ENCODE measurements at regions not wholly inside any gene's neighbourhood (a gene's known extent, or its start where the extent isn't known, plus 50 kb on each side); places are given as distances from the start of the nearest gene placed in this dataset.

- ChIA-PET POLR2A (no interaction called here), CTCF (no interaction called here)
- Mint-ChIP-seq H3K27ac (no peak overlapping the region), H3K36me3 (ENCODE audit: low read depth) (no peaks in the 10 kb centered on the region), H3K27me3 (no peaks in the 10 kb centered on the region), H3K4me3 (no peak overlapping the region), H3K4me1 (no peaks in the 10 kb centered on the region), H3K9me3 (no peaks in the 10 kb centered on the region)
- no peak for DNase-seq
Measured at GRCh38 chr1:5253036-5253435, 598.6 kb downstream of the AJAP1 start.

GRCh38 chr1:5250336-5250735, 595.9 kb downstream of the AJAP1 start:
- no peak for DNase-seq
- Mint-ChIP-seq H3K27ac (no peak overlapping the region), H3K27me3 (no peaks in the 10 kb centered on the region), H3K36me3 (ENCODE audit: low read depth) (no peaks in the 10 kb centered on the region), H3K9me3 (no peaks in the 10 kb centered on the region), H3K4me1 (no peaks in the 10 kb centered on the region), H3K4me3 (no peak overlapping the region)
- ChIA-PET CTCF (no interaction called here), POLR2A (no interaction called here)

- Mint-ChIP-seq H3K27ac (no peak overlapping the region), H3K4me1 (no peaks in the 10 kb centered on the region), H3K27me3 (no peaks in the 10 kb centered on the region), H3K4me3 (no peak overlapping the region), H3K9me3 (no peaks in the 10 kb centered on the region), H3K36me3 (ENCODE audit: low read depth) (no peaks in the 10 kb centered on the region)
- DNase-seq: no peak
- ChIA-PET POLR2A (no interaction called here), CTCF (no interaction called here)
Measured at GRCh38 chr1:5245348-5245747, 590.9 kb downstream of the AJAP1 start.

- Mint-ChIP-seq H3K4me1 (no peaks in the 10 kb centered on the region), H3K36me3 (ENCODE audit: low read depth) (no peaks in the 10 kb centered on the region), H3K4me3 (no peak overlapping the region), H3K9me3 (no peaks in the 10 kb centered on the region), H3K27ac (no peak overlapping the region), H3K27me3 (no peaks in the 10 kb centered on the region)
- POLR2A ChIA-PET: no interaction called here
- no peak for DNase-seq
- CTCF ChIA-PET: no interaction called here
Measured at GRCh38 chr1:5244631-5245285, 590.3 kb downstream of the AJAP1 start.

GRCh38 chr1:5242850-5243249, 588.4 kb downstream of the AJAP1 start:
- Mint-ChIP-seq H3K9me3 (no peaks in the 10 kb centered on the region), H3K27ac (no peak overlapping the region), H3K36me3 (ENCODE audit: low read depth) (no peaks in the 10 kb centered on the region), H3K4me3 (no peak overlapping the region), H3K4me1 (no peaks in the 10 kb centered on the region), H3K27me3 (no peaks in the 10 kb centered on the region)
- CTCF ChIA-PET: no interaction called here
- POLR2A ChIA-PET: no interaction called here
- DNase-seq: no peak

- H3K4me3 Mint-ChIP-seq: no peak overlapping the region
- H3K4me1 Mint-ChIP-seq: no peaks in the 10 kb centered on the region
- H3K27ac Mint-ChIP-seq: no peak overlapping the region
- H3K27me3 Mint-ChIP-seq: no peaks in the 10 kb centered on the region
- no peak for DNase-seq
- H3K36me3 Mint-ChIP-seq (ENCODE audit: low read depth): no peaks in the 10 kb centered on the region
- ChIA-PET CTCF (no interaction called here), POLR2A (no interaction called here)
- peaks cover 2% of the 10 kb centered on the region for H3K9me3 Mint-ChIP-seq
Measured at GRCh38 chr1:5239911-5240310, 585.5 kb downstream of the AJAP1 start.

GRCh38 chr1:5238351-5239130, 584.1 kb downstream of the AJAP1 start:
- CTCF ChIA-PET: no interaction called here
- no peak overlapping the region for H3K4me3 Mint-ChIP-seq

GRCh38 chr1:5235355-5235899, 581.0 kb downstream of the AJAP1 start:
- H3K4me3 Mint-ChIP-seq: no peak overlapping the region

More at GRCh38 chr1:5238351-5239130, 584.1 kb downstream of the AJAP1 start:
- Mint-ChIP-seq H3K27me3 (no peaks in the 10 kb centered on the region), H3K27ac (no peak overlapping the region), H3K9me3 (peaks cover 8% of the 10 kb centered on the region), H3K4me1 (no peaks in the 10 kb centered on the region), H3K36me3 (ENCODE audit: low read depth) (no peaks in the 10 kb centered on the region)
- no peak for DNase-seq
- POLR2A ChIA-PET: no interaction called here

GRCh38 chr1:5232537-5232936, 578.1 kb downstream of the AJAP1 start:
- Mint-ChIP-seq H3K4me3 (no peak overlapping the region), H3K27me3 (peaks cover 7% of the 10 kb centered on the region), H3K27ac (no peak overlapping the region), H3K36me3 (ENCODE audit: low read depth) (no peaks in the 10 kb centered on the region), H3K9me3 (peaks cover 18% of the 10 kb centered on the region), H3K4me1 (no peaks in the 10 kb centered on the region)
- DNase-seq: no peak
- ChIA-PET POLR2A (no interaction called here), CTCF (no interaction called here)

More at GRCh38 chr1:5235355-5235899, 581.0 kb downstream of the AJAP1 start:
- no peak for DNase-seq
- POLR2A ChIA-PET: no interaction called here
- Mint-ChIP-seq H3K4me1 (no peaks in the 10 kb centered on the region), H3K27me3 (peaks cover 3% of the 10 kb centered on the region), H3K9me3 (peaks cover 18% of the 10 kb centered on the region), H3K27ac (no peak overlapping the region), H3K36me3 (ENCODE audit: low read depth) (no peaks in the 10 kb centered on the region)
- CTCF ChIA-PET: no interaction called here

GRCh38 chr1:5231541-5232315, 577.3 kb downstream of the AJAP1 start:
- POLR2A ChIA-PET: no interaction called here
- Mint-ChIP-seq H3K9me3 (peaks cover 18% of the 10 kb centered on the region), H3K4me1 (no peaks in the 10 kb centered on the region), H3K27ac (no peak overlapping the region), H3K27me3 (peaks cover 7% of the 10 kb centered on the region), H3K36me3 (ENCODE audit: low read depth) (no peaks in the 10 kb centered on the region), H3K4me3 (no peak overlapping the region)
- no peak for DNase-seq
- CTCF ChIA-PET: no interaction called here

- CTCF ChIA-PET: no interaction called here
- peaks cover under 1% of the 10 kb centered on the region for H3K9me3 Mint-ChIP-seq
Measured at GRCh38 chr1:5227114-5227513, 572.7 kb downstream of the AJAP1 start.

GRCh38 chr1:5225707-5226704, 571.6 kb downstream of the AJAP1 start:
- Mint-ChIP-seq H3K4me3 (no peak overlapping the region), H3K36me3 (ENCODE audit: low read depth) (no peaks in the 10 kb centered on the region)
- CTCF ChIA-PET: no interaction called here

More at GRCh38 chr1:5227114-5227513, 572.7 kb downstream of the AJAP1 start:
- Mint-ChIP-seq H3K4me1 (no peaks in the 10 kb centered on the region), H3K36me3 (ENCODE audit: low read depth) (no peaks in the 10 kb centered on the region), H3K27ac (no peak overlapping the region), H3K4me3 (no peak overlapping the region), H3K27me3 (peaks cover 4% of the 10 kb centered on the region)
- POLR2A ChIA-PET: no interaction called here
- no peak for DNase-seq

More at GRCh38 chr1:5225707-5226704, 571.6 kb downstream of the AJAP1 start:
- H3K27ac Mint-ChIP-seq: no peak overlapping the region
- H3K27me3 Mint-ChIP-seq: peaks cover 4% of the 10 kb centered on the region
- H3K4me1 Mint-ChIP-seq: no peaks in the 10 kb centered on the region
- POLR2A ChIA-PET: no interaction called here
- H3K9me3 Mint-ChIP-seq: no peaks in the 10 kb centered on the region
- no peak for DNase-seq
